ENCODE measurements at regions not wholly inside any gene's neighbourhood (a gene's known extent, or its start where the extent isn't known, plus 50 kb on each side); places are given as distances from the start of the nearest gene placed in this dataset.
"Not testable (repeated sequence)": the region's sequence is repeated elsewhere in the genome, so short reads cannot be mapped to it uniquely, and the experiment has no call there.

DNA sequence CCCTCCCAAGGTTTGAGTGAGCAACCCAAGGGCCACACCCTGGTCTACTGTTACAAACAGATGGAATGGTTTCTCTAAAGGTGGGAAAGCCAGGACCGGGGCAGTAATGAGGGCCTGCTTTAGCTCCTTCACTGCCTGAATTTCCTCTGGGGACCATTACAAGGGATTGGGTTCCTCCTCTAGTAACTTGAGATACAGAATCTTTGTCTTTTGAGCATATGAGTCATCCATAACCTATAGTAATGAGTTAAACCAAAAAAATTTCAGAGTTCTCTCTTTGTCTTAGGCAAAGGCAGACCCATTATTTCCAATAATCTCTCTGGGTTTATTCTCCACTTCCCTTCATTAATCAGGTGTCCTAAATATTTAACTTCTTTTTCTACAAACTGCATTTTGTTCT is 618.8 kb downstream of the HINT1 start:
- DNase-seq: no peak

DNA sequence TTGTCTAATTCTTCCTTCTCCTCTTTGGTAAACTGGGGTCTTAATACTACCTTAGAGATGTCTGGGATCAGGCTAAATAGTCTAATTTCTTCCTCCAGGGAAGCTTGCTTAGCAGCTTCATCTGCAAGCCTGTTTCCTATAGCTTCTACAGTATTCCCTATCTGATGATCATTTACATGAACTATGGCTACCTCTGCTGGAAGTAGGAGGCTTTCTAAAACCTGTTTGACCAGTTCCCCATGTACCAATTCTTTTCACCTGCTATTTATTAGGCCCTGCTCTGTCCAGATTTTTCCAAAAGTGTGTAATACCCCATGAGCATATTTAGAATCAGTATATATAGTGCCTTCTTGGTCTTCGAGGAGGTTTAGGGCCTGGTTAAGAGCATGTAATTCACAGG is 619.8 kb downstream of the HINT1 start:
- DNase-seq: peak; percentile 31 to 43

DNA sequence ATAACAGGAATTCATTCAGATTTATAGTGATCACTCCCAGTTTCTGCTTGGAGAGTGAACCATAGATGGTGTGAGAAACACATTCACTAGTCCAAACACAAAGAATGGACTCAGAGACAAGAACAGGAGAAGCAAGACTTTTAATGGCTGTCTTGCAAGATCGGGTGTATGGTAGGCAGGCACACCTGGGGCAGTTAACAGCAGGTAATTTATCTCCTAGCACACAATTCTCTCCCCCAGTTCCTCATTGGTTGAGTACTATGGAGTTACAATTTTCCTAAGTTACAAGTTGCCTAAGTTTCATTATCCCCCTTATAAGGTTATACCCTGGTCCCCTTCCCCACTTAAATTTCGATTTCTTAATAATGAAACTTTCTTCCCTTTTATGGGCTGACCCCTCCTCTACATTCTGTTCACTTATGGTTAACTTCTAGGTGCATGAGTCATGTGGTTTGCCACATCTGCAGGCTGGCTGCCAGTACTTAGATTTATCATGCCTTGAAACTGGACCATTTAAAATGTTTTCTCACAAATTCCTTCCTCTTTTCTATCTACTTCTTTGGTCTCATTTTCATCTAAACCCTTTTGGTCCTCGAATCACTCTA is 623.3 kb downstream of the HINT1 start:
- no peak for DNase-seq

DNA sequence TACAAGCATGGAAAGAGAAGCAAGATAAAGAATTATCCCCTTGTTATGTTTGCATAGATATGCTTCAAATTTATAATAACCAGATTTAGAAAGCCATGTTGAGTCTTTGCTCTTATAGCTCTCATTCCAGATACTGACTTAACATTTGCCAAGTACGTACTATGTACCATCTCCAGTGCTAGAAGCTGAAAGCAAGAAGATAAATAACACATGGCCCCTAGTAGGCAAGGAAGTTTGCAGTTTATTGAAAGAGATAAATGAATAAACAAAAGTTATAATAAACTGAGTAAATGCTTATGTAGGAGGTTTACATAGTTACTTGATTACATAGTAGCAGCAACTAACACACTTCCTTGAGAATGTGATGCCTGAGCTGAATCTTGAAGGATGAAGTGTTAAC is 628.4 kb downstream of the HINT1 start:
- no peak for DNase-seq

DNA sequence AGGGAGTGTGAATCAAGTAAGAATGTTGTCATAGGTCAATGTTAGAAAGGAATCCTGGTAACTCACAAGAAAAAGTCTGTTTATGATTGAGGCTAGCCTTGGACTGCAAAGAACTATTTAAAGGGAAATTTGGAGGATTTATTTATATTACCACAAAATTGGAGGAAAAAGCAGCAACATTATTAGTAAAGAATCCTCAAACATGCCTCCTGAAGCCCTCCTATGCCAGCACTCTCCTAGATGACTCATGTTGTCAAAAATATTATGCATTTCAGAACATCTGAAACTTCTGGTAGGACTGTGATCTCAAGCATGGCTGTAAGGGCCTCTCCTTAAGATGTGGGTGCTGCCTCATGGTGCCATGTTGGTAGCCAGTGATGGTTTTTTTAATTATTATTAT is 628.5 kb downstream of the CHSY3 start:
- no peak for DNase-seq

DNA sequence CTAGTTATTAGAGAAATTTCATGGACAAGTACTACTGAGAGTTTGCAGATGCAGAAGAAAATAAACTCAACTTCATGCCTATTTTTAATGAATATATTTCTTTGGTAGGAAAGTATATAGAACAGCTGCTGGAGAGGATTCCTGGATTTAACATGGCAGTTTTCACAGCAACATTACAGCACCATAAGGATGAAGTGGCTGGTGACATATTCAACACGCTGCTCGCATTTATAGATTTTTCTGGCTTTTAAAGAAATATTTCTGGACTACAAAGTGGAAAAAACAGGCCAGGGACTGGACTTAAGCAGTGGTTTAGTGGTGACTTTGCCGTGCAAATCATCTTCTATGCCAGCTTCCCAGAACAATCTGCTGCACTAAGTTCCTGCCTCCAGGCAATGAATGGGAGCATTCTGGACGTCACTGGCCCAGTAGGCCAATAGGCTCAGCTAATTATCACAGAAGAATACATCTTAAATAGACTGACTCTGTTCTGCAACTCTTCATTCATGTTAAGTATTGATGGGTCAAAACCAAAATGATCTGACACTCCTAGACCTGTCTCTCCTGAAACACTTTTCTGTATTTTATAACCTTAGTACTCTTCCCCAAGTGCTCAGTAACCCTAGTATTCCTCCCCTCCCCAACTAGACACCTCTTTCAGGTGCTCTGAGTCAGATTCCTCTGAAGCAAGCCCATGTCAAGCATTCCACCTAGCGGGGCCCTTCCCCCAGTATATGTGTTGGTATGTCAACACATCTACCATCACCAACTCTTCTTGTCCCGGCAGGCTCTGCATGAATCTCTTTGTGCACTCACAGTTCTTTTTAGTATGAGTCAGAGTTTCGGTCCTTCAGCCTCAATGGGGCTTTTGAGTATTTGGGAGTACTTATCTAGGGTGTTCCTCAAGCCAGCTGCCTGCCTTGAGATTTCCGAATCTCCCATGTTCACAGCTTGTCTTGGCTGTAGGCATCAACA is 625.5 kb downstream of the CHSY3 start:
- no peak for DNase-seq

DNA sequence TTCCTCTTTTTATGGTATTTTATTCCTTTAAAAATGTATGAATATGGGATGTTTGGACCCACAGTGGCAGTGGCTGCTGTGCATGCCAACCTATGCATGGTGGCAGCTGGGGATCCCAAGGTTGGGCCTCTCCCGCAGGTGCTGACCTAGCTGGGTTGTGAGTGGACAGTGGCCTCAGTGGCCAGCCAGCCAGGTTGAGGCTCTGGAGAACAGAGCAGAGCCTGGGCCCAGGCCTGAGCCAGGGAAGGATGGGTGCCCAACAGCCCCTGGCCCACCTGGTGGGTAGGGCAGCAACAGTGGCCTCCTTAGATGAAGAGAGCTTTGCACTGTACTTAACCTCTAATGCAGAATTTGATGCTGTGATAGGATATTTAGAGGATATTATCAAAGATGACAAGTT is 624.8 kb downstream of the CHSY3 start:
- DNase-seq: no peak

DNA sequence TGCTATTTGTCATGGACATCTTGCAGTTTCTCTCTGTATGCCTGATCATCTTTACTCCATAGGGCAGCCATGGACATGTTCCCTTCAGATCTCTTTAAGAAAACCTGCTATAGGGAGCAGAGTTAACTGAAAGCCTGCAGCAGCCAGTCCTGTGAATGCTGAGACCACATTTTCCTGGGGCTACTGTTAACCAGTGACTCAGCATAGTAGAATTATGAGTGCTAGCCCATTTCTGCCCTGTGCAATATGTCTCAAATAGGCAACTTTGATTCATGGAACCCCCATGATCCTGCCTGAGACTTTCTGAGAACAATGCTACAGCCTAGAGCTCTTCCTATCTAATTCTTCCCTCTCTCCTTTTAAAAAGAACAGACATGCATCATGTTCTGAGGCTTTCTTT is 624.2 kb downstream of the CHSY3 start:
- DNase-seq: no peak

DNA sequence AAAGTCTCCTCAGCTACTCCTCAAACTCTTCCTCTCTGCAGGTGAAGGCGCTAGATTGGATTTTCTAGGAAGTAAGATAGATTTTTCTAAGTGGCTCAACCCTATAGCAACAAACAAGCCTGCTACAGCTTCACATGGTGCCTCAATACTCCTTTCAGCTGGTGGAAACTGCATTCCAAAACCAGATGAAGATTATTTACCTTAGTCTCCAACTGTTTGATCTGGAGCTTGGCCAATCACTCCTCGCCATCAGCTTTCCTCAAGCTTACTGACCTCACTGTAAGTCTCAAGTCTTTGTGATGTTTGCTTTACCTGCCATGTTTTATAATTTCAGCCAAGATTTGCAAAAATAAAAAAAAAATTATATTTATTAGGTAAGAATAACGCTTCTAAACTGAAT is 622.4 kb downstream of the CHSY3 start:
- DNase-seq: no peak

DNA sequence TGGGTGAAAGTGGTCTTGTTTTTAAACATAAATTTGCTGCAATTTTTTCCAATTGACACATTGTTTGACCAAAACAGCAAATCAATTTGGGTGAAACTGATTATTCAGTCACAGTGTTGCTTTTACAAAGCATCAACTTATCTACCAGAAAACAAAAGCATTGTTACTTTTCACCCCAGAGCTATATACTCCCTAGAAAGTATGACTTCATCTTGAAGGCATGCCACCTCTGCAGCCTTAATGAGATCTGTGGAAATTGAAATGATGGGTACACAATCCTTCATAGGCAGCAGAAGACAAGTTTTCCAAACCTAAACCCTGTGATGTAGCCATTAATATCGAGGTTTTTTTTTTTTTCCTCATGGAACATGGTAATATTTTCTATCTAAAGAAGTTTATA is 615.9 kb downstream of the CHSY3 start:
- DNase-seq: no peak

DNA sequence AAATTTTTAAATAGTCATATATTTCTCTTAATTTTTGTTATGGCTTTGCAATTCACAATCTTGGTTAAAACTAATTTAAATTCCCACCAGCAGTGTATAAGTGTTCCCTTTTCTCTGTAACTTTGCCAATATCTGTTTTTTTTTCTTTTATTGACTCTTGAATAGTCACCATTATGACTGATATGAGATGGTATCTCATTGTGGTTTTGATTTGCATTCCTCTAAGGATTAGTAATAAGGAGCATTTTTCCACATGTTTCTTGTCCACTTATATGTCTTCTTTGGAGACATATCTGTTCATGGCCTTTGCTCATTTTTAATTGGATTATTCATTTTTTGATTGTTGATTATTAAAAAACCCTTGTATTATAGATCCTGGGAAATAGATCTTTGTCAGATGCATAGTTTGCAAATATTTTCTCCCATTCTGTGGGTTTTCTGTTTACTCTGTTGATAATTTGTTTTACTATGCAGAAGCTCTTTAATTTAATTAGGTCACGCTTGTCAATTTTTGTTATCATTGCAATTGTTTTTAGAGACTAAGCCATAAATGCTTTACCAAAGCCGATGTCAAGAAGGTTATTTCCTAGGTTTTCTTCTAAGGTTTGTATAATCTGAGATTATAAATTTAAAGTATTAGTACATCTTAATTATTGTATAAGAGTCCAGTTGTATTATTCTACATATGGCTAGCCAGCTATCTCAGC is 610.9 kb downstream of the CHSY3 start:
- no peak for DNase-seq

DNA sequence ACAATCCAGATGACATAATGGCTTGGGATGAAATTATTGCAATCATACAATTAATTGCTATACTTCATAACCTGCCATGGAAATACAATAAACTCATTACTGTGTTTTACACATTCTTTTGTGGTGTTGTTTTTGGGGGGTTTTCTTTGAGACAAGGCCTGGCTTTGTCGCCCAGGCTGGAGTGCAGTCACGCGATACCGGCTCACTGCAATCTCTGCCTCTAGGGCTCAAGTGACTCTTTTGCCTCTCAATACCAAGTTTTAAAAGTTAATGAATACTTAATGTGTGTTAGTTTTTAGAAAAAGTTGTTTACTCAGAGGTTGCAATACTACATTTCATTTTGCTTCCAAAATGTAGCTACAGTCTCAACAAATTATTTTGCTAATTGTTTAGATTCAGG is 598.4 kb downstream of the CHSY3 start:
- DNase-seq: no peak

DNA sequence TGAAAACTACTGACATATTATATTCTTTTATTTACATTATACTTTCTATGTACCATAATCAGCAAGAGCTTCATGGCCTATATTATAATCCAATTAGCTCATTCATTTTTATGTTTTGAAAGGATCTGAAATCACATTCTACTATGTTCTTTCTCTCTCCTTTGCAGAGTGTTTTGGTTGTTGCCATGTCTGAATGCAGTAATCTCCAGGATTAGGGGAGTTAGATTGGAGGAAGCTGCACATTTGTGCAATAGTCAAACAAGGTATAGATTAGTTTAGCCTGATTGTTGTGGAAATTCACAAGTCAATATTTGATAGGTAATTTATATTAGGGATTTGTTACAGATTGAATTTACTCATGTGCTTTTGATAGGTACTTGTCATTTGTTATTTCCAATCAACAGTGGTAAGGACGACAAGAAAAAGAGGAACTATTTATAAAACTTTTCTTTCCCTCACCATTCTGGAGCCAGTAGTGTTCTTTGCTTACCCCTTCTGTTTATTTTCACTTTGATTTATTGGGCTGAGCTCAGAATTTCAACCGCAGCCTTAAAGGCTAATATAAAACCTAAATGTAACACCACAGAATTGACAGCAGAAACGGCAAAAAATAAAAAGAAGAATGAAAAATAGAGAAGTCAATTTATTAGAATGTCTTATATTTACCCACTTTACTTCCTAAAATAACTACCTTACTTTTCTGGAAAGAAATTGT is 597.0 kb downstream of the CHSY3 start:
- no peak for DNase-seq

DNA sequence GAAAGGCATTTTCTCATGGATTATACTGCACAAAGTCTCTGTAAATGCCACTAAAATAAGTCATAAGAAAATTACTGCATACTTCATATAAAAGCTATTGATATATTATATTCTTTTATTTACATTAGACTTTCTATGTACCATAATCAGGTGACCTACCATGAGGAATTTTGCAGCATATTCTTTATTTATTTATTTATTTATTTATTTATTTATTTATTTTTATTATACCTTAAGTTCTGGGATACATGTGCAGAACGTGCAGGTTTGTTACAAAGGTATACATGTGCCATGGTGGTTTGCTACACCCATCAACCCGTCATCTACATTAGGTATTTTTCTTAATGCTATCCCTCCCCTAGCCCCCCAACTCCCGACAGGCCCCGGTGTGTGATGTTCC is 596.2 kb downstream of the CHSY3 start:
- not testable (repeated sequence) for DNase-seq

DNA sequence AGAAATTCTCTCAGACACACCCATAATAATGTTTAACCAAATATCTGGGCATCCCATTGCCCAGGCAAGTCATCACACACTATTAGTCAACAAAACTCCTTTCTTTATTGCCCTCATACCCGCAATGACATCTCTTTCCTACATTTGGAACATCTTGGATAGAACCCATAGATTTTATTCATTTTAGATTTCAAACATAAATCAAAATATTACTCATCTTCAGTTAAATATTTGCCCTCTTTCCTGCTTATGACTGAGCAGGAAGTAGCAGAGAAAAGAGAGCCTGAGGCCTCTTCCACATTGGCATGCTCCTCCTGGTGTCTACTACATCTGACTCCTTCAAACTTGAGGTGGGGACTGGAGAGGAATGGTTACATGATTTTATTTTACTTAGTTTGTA is 592.0 kb downstream of the CHSY3 start:
- no peak for DNase-seq

DNA sequence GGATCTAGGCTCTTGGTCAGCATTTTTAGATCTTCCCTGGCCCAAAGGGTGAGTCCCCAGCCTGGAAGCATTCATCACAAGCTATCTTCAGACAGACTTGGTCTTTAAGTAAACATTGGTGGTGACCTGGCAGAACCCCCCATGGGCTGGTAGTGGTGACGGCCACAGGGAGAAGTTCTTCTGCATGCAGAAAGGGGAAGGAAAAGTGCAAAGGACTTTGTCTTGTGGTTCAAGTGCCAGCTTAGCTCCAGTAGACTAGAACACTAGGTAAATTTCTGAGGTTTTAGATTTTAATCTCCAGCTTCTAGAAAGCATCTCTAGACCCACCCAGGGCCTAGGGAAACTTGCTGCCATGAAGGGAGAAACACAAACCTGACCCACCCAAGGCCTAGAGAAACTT is 584.0 kb downstream of the CHSY3 start:
- no peak for DNase-seq

DNA sequence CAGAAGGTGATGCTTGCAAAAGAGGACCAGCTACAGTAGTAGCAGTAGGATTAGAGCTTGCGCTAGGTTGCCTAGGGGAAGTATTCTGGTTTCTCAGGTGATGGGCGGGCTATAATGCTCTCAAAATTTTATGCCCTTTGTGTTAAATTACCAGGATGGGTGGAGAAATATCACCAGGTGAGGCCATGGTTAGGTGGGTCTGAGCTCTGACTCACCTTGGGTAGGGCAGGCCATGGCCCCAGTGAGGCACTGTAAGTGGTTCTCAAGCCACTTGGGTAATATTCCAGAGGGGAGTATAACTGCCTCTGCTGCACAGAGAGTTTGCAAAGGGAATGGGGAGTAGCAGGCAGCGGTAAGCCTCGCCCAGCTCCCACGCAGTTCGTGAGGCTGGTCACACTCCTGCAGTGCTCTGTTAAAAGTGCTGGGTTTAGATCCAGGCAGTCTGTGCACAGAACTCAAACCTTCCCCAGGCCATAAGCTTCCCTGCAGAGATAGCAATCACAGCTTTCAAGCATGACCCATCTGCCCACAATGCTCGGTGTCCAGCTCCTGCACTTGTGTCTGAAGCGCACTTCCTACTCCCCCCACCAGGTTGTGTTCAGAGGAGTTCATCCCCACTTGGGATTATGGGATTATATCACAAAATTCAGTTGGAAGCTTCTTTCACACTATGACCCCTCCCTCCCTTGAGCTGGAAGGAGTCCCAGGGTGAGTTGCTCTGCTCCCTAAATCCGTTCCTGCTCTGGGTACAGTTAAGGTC is 575.0 kb downstream of the CHSY3 start:
- DNase-seq: no peak

DNA sequence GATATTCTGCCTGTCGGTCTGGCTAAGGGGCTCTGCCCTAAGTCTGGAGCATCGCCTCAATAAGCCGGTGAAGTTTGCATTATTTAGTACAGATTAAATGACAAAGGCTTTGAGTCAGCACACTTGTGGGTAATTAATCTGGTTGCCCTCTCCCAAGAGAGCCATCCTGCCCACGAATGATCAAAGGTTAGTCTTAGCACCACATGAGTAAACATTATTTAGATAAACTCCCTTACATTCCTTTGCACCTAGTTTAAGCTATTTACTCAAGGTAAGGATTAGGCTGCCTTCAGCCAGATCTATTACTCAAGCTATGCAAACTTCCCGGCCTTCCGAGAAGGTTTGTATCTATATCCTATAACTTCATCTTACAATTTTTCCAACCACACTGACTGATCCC is 572.1 kb downstream of the CHSY3 start:
- DNase-seq: no peak

DNA sequence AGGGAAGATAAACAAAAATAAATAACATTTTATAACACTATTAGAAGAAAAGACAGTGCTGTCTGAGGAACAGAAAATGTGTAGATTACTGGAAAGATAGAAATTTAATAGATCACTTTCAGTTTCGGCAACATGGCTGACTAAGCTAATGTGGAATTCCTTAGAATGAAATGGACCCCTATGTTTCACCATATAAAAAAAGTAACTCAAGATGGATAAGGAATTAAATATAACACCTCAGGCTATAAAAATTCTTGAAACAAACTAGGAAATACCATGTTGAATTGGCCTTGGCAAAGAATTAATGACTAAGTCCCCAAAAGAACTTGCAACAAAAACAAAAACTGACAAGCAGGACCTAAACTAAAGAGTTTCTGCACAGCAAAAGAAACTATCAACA is 558.3 kb downstream of the CHSY3 start:
- no peak for DNase-seq

DNA sequence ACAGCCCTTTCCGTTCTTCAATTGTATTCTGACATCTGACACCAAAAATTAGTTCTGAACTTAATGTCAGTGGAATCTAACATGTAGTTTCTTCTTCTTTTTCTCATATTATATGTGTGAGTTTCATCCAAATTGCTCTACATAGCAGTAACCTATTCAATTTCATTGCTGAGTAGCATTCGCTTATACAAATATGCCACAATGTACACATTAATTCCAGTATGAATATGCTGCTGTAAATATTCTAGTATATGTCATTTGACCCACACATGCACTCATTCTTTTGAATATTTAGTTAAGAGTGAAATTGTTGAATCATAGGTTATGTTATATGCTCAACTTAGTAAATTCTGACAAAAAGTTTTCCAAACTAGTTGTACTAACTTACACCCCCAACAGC is 550.9 kb downstream of the CHSY3 start:
- no peak for DNase-seq

DNA sequence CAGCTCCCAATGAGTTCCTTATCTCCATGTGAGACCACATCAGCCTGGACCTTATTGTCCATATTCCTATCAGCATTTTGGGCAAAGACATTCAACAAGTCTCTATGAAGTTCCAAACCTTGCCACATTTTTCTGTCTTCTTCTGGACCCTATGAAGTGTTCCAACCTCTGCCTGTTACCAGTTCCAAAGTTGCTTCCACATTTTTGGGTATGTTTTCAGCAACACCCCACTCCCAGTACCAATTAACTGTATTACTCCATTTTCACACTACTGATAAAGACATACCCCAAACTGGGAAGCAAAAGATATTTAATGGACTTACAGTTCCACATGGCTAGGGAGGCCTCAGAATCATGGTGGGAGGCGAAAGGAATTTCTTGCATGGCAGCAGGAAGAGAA is 548.5 kb downstream of the CHSY3 start:
- no peak for DNase-seq

DNA sequence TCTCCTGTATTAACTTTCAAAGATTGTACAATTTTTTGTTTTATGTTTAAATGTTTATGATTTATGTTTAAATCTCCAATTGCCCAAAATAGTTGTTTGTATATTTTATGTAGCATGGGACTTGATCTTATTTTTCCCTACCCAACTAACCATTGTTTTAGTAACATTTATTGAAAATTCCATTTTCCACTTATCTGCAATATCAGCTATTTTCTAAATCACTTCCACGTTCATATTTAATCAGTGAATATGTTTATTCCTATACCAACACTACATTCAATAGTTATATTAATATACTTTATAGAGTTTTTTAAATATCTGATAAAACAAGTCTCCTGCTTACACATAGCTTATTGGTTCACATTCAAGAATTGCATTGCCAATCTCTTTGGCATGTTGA is 532.2 kb downstream of the CHSY3 start:
- no peak for DNase-seq

Data from NCI-H526 (cell line).